HG02610 (cell line): ENCODE measurements at regions not wholly inside any gene's neighbourhood (a gene's known extent, or its start where the extent isn't known, plus 50 kb on each side); places are given as distances from the start of the nearest gene placed in this dataset.
"Not testable (repeated sequence)": the region's sequence is repeated elsewhere in the genome, so short reads cannot be mapped to it uniquely, and the experiment has no call there.

Experiments
- ATAC-seq: cut with Tn5 transposase; IDR thresholded peaks from one replicate; pipeline ENCODE4 v1.9.1; 2021; ENCODE audit warnings: mild to moderate bottlenecking, moderate library complexity; ENCODE audit not compliant: unreplicated experiment

GRCh38 chr1:219324171-219324570, 150.5 kb downstream of the LYPLAL1 start:
- no peak for ATAC-seq

- no peak for ATAC-seq
Measured at GRCh38 chr1:219323426-219323825, 149.7 kb downstream of the LYPLAL1 start.

GRCh38 chr1:219322766-219323165, 149.1 kb downstream of the LYPLAL1 start:
- no peak for ATAC-seq

- ATAC-seq = not testable (repeated sequence)
Measured at GRCh38 chr1:219320563-219320962, 146.9 kb downstream of the LYPLAL1 start.

- ATAC-seq = no peak
Measured at GRCh38 chr1:219318826-219319225, 145.1 kb downstream of the LYPLAL1 start.

GRCh38 chr1:219317762-219318353, 144.2 kb downstream of the LYPLAL1 start:
- peak; percentile 65 for ATAC-seq

GRCh38 chr1:219316066-219316465, 142.4 kb downstream of the LYPLAL1 start:
- ATAC-seq = no peak

GRCh38 chr1:219313961-219314360, 140.3 kb downstream of the LYPLAL1 start:
- ATAC-seq = no peak

- no peak for ATAC-seq
Measured at GRCh38 chr1:219312967-219313366, 139.3 kb downstream of the LYPLAL1 start.

GRCh38 chr1:219310181-219310728, 136.6 kb downstream of the LYPLAL1 start:
- no peak for ATAC-seq

GRCh38 chr1:219308367-219308766, 134.7 kb downstream of the LYPLAL1 start:
- no peak for ATAC-seq

GRCh38 chr1:219304227-219305226, 130.8 kb downstream of the LYPLAL1 start:
- ATAC-seq = no peak

GRCh38 chr1:219302697-219303096, 129.0 kb downstream of the LYPLAL1 start:
- ATAC-seq = no peak

- no peak for ATAC-seq
Measured at GRCh38 chr1:219299420-219299819, 125.7 kb downstream of the LYPLAL1 start.

- ATAC-seq = no peak
Measured at GRCh38 chr1:219298571-219299148, 125.0 kb downstream of the LYPLAL1 start.

GRCh38 chr1:219296430-219297355, 123.0 kb downstream of the LYPLAL1 start:
- ATAC-seq = no peak

- ATAC-seq = no peak
Measured at GRCh38 chr1:219294251-219294650, 120.6 kb downstream of the LYPLAL1 start.

GRCh38 chr1:219293410-219293809, 119.7 kb downstream of the LYPLAL1 start:
- no peak for ATAC-seq

- no peak for ATAC-seq
Measured at GRCh38 chr1:219292999-219293398, 119.3 kb downstream of the LYPLAL1 start.

GRCh38 chr1:219292341-219292740, 118.7 kb downstream of the LYPLAL1 start:
- no peak for ATAC-seq
